NCI-H345 treated with DMSO at 0.1 percent for 48 hours (cell line): ENCODE measurements at regions not wholly inside any gene's neighbourhood (a gene's known extent, or its start where the extent isn't known, plus 50 kb on each side); places are given as distances from the start of the nearest gene placed in this dataset.

Experiments used
- DNase-seq: peaks from one replicate; lab custom pipeline; 2025; ENCODE audit not compliant: unreplicated experiment; lab: John Stamatoyannopoulos, UW

DNA sequence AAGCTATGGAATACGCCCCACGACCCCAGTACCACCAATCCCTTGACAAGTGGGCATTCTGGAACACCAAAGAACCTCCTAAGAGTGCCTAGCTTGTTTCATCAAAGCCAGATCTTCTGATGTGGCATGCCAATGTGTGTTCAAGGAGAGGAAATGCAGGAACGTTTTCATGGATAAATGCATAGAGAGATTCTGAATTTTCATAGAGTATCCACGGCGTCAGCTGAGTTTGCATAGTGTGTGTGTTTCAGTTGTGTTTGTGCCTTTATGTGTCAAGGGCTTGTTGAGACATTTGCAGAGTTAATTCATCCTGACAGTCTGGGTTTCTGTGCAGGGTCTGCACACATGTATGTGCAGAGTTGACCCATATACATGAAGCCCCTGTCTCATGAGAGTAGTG lies 172.7 kb upstream of the LRFN2 start:
- no peak for DNase-seq

DNA sequence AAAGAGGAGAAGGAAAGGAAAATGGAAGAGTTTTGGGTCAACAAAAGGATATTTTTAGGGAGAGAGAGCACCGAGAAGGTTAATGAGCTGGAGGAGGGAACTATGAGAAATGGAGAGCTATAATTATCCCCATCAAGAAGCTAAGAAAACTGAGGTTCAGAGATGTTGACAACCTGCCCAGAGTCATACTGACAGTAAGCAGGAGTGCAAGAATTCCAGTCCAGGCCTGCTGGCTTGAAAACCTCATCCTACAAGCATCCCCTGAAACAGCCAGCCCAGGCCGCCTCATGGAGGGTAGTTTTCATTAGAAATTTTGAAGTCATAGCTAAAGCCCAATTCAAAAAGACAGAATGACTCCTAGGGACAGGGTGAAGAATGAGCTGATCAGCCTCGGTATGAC lies 172.1 kb upstream of the LRFN2 start:
- no peak for DNase-seq

- no peak for DNase-seq
These were observed 168.7 kb upstream of the LRFN2 start for GRCh38 chr6:40755749-40756452.

GRCh38 chr6:40755046-40755681 lies 168.0 kb upstream of the LRFN2 start:
- DNase-seq = no peak

DNA sequence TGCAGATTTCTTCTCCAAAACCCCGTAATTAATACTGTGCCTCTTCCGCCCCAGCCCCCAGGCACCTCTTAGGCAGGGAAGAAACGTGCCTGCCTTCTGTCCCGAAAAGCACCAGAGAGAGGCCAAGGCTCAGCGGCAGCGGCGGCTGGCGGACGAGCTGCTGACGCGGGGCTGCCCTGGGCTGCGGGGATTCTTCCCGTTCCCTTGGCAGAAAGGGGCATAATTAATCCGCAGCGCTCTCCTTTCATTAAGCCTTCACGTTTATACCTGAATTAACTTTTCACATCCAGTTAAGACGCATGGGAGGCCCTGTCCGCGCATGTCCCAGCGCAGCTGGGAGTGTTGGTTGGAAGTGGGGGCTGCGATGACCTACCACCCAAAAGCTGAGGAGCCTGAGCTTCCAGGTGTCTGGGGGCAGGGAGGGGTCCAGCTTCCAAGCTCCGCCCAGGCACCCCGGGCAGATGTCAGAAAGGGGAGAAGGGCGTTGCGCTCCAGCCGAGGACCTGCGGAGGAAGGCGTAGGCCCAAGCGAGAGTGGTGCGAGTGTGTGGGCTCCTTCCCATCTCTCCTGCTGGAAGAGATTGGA lies 167.4 kb upstream of the LRFN2 start:
- DNase-seq = no peak

DNA sequence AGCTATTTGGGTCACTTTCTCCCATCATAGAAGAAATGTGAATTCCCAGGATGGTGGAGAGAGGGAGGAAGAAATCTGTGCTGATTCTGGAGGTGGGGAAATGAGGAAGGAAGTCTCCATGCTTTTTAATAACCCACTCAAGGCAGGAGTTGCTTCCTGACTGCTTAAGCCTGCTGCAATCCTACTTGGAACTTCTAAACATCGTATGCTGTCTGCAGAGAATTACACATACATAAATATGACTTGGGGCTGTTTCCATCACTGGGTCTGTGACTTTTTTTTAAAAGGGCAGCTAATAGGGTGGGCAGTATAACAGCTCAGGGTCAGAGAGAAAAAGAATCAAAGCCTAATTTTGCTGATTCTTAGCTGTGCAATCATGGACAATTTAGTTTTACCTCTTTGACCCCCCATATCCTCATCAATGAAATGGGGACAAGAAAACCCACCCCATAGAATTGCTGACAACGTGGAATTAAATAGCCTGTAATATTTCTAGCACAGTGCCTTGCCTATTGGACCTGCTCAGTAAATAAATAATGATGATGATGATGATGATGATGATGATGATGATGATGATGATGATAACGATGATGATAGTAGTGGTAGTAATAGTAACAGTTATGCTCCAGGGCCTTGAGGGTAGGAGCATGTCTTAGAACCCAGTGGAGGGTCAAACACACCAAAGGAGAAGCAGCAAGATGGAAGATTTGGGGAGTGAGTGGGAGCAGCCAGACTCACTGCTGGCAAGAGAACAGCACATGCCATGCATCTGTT lies 166.7 kb upstream of the LRFN2 start:
- no peak for DNase-seq

- DNase-seq = no peak
These were observed 165.9 kb upstream of the LRFN2 start for GRCh38 chr6:40753048-40753447.

- DNase-seq = no peak
These were observed 157.7 kb upstream of the LRFN2 start for GRCh38 chr6:40744835-40745234.

- no peak for DNase-seq
These were observed 156.7 kb upstream of the LRFN2 start for GRCh38 chr6:40743690-40744446.

GRCh38 chr6:40743226-40743625 lies 156.1 kb upstream of the LRFN2 start:
- DNase-seq = no peak

GRCh38 chr6:40740518-40740917 lies 153.4 kb upstream of the LRFN2 start:
- no peak for DNase-seq

- DNase-seq = no peak
These were observed 151.5 kb upstream of the LRFN2 start for GRCh38 chr6:40738551-40739193.

GRCh38 chr6:40735521-40735920 lies 148.4 kb upstream of the LRFN2 start:
- DNase-seq = no peak

GRCh38 chr6:40735121-40735520 lies 148.0 kb upstream of the LRFN2 start:
- DNase-seq = no peak

DNA sequence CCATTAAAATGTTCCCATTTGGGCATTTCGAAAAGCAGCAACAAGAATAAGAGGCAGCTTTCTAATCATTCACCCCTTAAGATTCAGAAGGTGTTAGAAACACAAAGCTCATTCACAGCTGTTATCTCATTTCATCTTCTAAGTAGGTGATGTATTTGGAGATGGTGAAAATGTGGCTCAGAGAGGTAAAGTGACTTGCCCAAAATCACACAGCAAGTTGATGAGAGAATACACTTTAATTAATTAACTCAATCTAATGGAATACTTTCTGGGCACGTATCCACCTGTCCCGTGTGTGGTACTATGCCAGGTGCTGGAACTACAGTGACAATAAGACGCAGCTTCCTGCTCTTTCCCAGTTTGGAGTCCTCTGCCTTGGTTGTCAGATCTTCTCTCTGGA lies 147.4 kb upstream of the LRFN2 start:
- DNase-seq = no peak

DNA sequence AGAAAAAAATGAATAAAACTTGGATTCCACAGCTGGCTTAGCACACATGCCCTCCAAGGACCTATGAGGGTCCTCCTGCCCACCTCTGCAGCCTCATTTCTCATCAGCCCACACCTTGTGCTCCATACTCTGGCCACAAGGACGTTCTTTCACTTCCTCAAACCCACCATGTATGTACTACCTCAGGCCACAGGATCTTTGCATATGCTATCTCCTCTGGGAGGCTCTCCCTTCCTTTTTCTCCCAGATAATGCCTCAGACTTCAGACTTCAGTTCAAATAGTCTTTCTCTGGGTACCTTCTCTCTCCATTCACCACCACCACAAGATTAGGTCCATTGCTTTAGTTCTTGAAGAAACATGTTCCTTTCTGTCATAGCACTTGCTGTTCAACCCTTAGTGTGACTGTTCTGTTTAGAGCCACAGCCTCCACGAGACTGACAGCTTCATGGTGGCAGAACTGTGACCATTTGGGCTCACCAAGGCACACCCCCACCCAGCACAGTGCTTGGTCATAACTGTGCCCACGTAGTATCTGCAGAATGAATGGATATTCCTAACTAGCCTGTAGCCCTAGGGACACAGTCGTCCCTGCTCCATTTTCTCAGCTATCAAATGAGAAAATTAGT lies 146.7 kb upstream of the LRFN2 start:
- no peak for DNase-seq

DNA sequence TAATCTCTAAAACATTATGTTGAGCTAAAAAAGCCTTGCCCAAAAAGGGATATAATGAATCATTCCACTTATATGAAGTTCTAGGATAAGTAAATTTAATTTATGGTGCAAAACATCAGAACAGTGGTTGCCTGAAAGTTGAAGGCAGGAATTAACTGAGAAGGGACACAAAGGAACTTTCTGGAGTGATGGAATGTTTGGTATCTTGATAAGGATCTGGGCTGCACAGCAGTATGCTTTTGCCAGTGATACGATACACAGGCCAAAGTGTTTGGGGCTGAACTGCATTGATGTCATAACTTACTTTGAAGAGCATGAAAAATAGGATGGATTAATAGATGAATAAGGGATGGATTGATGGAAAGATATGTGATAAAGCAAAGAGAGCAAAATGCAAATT lies 146.1 kb upstream of the LRFN2 start:
- DNase-seq = no peak

DNA sequence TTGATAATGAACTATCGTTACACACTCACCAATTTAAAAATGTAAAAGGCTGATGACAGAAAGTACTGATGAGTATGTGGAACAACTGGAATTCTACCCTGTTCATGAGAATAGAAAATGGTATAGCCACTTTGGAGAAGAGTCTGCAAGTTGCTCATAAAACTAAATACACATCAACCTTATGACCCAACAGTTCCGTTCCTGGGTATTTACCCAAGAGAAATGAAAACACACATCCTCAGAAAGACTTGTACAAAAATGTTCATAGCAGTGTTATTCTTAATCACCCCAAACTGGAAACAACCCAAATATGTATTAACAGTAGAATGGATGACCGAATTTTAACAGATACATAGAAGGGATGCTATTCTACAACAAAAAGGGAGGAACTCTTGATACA lies 145.7 kb upstream of the LRFN2 start:
- DNase-seq = no peak

- DNase-seq = no peak
These were observed 141.5 kb upstream of the LRFN2 start for GRCh38 chr6:40728643-40729042.

DNA sequence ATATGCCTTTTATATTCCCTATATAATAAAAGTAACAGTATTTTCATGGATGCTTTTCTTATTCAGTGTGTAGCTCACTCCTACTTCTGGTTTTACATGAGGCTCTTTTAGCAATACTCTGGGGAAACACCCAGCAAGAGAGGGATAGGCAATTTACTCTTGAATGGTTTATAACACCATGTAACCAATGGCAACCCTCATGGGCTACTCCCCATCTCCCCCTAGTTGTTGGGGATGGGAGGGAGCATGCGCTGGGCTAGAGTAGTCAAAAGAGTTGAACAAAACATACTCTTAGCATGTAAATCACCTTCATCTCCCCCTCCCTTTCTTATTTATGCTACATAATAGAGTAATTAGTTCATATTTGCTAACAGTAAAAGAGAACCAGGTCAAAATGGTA lies 140.1 kb upstream of the LRFN2 start:
- DNase-seq = no peak
